Activated B cell treated with CpG ODN at 0.5 μM for 24 hours (primary cell): ENCODE measurements at regions not wholly inside any gene's neighbourhood (a gene's known extent, or its start where the extent isn't known, plus 50 kb on each side); places are given as distances from the start of the nearest gene placed in this dataset.
"Not testable (repeated sequence)": the region's sequence is repeated elsewhere in the genome, so short reads cannot be mapped to it uniquely, and the experiment has no call there.

ENCODE experiments used
- ATAC-seq: fragments of 200-7000 bp; cut with Tn5 transposase; one replicate; pipeline ENCODE4 v1.10.0; 2021; ENCODE audit warnings: low read depth, mild to moderate bottlenecking, moderate library complexity
- CTCF ChIA-PET: fragments of 350-600 bp; sonication (Branson Sonifier 250); formaldehyde crosslinking; loops from one replicate; lab custom pipeline; 2021; ENCODE audit warnings: antibody characterized with exemption; lab: Charles Lee
- POLR2A ChIA-PET: fragments of 350-600 bp; sonication (Branson Sonifier 250); formaldehyde crosslinking; loops from one replicate; lab custom pipeline; 2021; ENCODE audit warnings: antibody characterized with exemption; lab: Charles Lee
- DNase-seq: peaks from one replicate; pipeline ENCODE4 v3.0.0; 2022
- H3K27ac Mint-ChIP-seq: one replicate; pipeline ENCODE4 v1.8.0; 2020; ENCODE audit warnings: mixed read lengths
- H3K27me3 Mint-ChIP-seq: one replicate; pipeline ENCODE4 v1.8.0; 2021; ENCODE audit warnings: mixed read lengths
- H3K36me3 Mint-ChIP-seq: one replicate; pipeline ENCODE4 v1.8.0; 2021; ENCODE audit warnings: low read depth, mixed read lengths
- H3K4me1 Mint-ChIP-seq: one replicate; pipeline ENCODE4 v1.8.0; 2021; ENCODE audit warnings: mixed read lengths
- H3K4me3 Mint-ChIP-seq: one replicate; pipeline ENCODE4 v1.8.0; 2020; ENCODE audit warnings: mild to moderate bottlenecking, mixed read lengths
- H3K9me3 Mint-ChIP-seq: one replicate; pipeline ENCODE4 v1.8.0; 2020; ENCODE audit warnings: mixed read lengths
- intact Hi-C: fragments of 100-400 bp; cut with micrococcal nuclease; formaldehyde crosslinking; loops from one replicate; pipeline ENCODE4 v1.15.1; 2024
- TF ChIP-seq, protein P1 (sequence below): fragments of 200-600 bp; IDR thresholded peaks from one replicate; pipeline ENCODE4 v1.8.0; 2022; ENCODE audit warnings: antibody characterized with exemption, mild to moderate bottlenecking

DNA sequence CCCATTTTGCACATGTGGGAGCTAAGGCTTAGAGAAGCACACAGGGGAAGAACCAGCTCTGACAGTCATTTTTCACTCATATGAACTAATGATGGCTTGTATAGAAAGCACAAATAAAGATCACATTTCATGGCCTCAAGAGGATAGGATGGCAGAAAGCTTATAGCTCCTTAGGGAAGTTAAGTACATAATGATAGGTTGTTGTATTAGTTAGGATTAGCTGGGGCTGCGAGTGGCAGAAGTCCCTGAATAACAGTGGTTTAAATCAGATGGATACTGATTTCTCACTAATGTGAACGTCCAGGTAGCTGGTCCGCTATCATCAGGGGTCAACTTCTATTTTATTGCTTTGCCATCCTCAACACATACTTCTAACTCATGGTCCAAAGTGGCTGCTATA is 284.0 kb downstream of the RPS6KC1 start:
- H3K27me3 Mint-ChIP-seq: peaks cover 2% of the 10 kb centered on the region
- POLR2A ChIA-PET: no interaction called here
- H3K9me3 Mint-ChIP-seq: no peaks in the 10 kb centered on the region
- no peak for ATAC-seq
- H3K36me3 Mint-ChIP-seq: no peaks in the 10 kb centered on the region
- H3K27ac Mint-ChIP-seq: no peak overlapping the region
- TF ChIP-seq, protein P1, sequence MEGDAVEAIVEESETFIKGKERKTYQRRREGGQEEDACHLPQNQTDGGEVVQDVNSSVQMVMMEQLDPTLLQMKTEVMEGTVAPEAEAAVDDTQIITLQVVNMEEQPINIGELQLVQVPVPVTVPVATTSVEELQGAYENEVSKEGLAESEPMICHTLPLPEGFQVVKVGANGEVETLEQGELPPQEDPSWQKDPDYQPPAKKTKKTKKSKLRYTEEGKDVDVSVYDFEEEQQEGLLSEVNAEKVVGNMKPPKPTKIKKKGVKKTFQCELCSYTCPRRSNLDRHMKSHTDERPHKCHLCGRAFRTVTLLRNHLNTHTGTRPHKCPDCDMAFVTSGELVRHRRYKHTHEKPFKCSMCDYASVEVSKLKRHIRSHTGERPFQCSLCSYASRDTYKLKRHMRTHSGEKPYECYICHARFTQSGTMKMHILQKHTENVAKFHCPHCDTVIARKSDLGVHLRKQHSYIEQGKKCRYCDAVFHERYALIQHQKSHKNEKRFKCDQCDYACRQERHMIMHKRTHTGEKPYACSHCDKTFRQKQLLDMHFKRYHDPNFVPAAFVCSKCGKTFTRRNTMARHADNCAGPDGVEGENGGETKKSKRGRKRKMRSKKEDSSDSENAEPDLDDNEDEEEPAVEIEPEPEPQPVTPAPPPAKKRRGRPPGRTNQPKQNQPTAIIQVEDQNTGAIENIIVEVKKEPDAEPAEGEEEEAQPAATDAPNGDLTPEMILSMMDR: no peak
- no peaks in the 10 kb centered on the region for H3K4me1 Mint-ChIP-seq
- no peak overlapping the region for H3K4me3 Mint-ChIP-seq
- intact Hi-C loops: no loop called here
- no peak for DNase-seq
- CTCF ChIA-PET: no interaction called here

DNA sequence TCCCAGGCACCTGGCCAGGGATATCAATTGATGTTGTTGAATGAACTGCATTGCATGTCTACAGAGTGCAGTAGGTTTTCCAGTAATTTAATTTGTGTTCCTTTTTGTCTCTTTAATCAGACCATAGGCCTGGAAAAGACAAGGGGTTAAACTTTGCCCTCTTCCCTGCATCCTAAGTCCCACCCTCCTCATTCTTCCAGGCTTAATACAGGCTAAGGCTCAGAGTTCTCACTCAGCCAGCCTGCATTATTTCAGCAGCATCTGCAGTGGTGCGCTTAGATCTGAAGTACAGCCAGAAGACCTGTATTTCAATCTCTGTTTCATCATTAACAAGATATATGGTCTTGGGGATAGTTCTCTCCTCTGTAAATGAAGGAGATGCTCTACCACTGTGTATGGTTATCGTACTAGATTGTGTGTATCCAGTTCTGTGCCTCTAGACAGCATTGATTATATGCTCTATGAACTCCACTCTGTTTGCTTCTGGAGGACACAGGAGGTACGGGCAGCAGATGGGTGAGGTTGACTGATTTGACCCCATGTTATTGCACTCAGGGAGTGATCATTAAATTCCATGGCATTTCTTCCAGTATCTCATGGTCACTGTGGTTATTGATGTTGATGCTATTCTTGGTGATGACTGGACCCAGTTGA is 286.1 kb downstream of the RPS6KC1 start:
- Mint-ChIP-seq H3K27ac (no peak overlapping the region), H3K4me3 (no peak overlapping the region), H3K27me3 (peaks cover 5% of the 10 kb centered on the region), H3K4me1 (no peaks in the 10 kb centered on the region), H3K36me3 (no peaks in the 10 kb centered on the region), H3K9me3 (no peaks in the 10 kb centered on the region)
- no peak for DNase-seq
- TF ChIP-seq, protein P1: no peak
- intact Hi-C loops: no loop called here
- ATAC-seq: no peak
- POLR2A ChIA-PET: no interaction called here
- CTCF ChIA-PET: no interaction called here

DNA sequence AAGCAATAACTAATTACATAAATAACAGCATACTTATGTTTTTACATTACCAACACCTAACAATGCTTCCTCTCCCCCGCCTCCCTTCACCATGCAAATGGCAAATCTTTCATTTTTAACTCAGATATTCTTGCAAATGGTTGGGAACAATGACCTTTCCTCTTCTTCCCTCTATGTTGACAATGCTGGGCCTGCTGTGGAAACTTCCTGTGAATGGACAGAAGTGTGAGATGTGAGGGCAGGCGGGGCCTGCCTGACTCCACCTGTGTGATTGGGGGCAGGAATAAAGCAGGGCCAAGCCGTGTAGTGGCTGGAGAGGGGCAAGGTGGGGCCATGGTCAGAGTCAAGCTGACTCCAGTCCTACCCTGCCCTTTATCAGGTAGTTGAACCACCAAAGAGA is 289.6 kb downstream of the RPS6KC1 start:
- no peak overlapping the region for H3K4me3 Mint-ChIP-seq
- H3K36me3 Mint-ChIP-seq: no peaks in the 10 kb centered on the region
- CTCF ChIA-PET: no interaction called here
- no peak overlapping the region for H3K27ac Mint-ChIP-seq
- TF ChIP-seq, protein P1: no peak
- no peaks in the 10 kb centered on the region for H3K4me1 Mint-ChIP-seq
- H3K27me3 Mint-ChIP-seq: peaks cover 5% of the 10 kb centered on the region
- H3K9me3 Mint-ChIP-seq: peaks cover 3% of the 10 kb centered on the region
- DNase-seq (no peak), ATAC-seq (no peak)
- intact Hi-C loops: no loop called here
- POLR2A ChIA-PET: no interaction called here

DNA sequence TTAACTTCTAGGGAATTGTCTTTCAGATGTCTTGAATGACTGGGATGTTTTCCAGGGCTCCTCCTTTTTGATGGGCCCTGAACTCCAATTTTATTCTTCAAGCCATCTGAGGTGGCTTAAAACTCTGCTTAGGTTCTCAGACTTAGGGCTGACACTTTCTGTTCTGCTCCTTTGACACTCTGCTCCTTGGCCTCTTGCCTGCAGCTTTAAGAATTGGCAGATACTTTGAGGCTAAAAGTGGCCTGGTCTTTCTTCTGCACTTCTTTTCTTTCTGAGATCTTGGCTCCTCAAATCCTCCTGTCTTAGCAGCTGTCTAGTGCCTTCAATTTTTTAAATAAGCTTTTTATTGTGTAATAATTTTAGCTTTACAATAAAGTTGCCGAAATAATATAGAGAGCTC is 294.6 kb downstream of the RPS6KC1 start:
- intact Hi-C loops: no loop called here
- Mint-ChIP-seq H3K27me3 (peaks cover 16% of the 10 kb centered on the region), H3K36me3 (no peaks in the 10 kb centered on the region), H3K4me1 (no peaks in the 10 kb centered on the region), H3K9me3 (peaks cover 3% of the 10 kb centered on the region), H3K27ac (no peak overlapping the region), H3K4me3 (no peak overlapping the region)
- CTCF ChIA-PET: no interaction called here
- TF ChIP-seq, protein P1: no peak
- no peak for ATAC-seq
- DNase-seq: no peak
- POLR2A ChIA-PET: no interaction called here

DNA sequence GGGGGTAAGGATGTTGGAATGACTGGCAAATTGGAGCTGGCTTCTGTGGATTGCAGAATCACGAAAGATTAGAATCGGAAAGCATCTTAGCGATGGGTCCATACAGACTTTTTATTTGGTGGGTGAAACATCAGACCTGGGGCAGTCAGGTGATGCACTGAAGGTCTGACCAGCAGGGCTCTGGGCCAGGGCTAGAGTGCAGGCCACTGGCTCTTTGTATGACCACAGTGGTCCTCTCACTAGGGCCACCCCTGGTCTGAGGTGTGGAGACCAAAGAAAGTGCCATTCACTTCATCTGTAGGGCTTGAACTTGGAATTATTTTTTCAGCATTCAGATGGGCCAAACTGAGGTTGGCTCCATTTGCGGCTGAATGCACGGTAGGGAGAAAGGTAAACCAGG is 306.4 kb downstream of the RPS6KC1 start:
- Mint-ChIP-seq H3K27me3 (peaks cover 3% of the 10 kb centered on the region), H3K27ac (no peak overlapping the region), H3K36me3 (no peaks in the 10 kb centered on the region), H3K4me1 (no peaks in the 10 kb centered on the region), H3K9me3 (no peaks in the 10 kb centered on the region), H3K4me3 (no peak overlapping the region)
- ChIA-PET POLR2A (no interaction called here), CTCF (no interaction called here)
- ATAC-seq (no peak), DNase-seq (no peak)
- intact Hi-C loops: no loop called here
- TF ChIP-seq, protein P1: no peak

DNA sequence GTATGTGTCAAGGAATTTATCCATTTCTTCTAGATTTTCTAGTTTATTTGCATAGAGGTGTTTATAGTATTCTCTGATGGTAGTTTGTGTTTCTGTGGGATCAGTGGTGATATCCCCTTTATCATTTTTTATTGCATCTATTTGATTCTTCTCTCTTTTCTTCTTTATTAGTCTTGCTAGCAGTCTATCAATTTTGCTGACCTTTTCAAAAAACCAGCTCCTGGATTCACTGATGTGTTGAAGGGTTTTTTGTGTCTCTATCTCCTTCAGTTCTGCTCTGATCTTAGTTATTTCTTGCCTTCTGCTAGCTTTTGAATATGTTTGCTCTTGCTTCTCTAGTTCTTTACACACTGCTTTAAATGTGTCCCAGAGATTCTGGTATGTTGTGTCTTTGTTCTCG is 307.3 kb downstream of the RPS6KC1 start:
- H3K27ac Mint-ChIP-seq, H3K36me3 Mint-ChIP-seq, intact Hi-C loops, POLR2A ChIA-PET, H3K4me1 Mint-ChIP-seq, H3K9me3 Mint-ChIP-seq, DNase-seq, ATAC-seq, H3K27me3 Mint-ChIP-seq, CTCF ChIA-PET, H3K4me3 Mint-ChIP-seq: not testable (repeated sequence)
